Activated CD8-positive, alpha-beta memory T cell treated with anti-CD3 and anti-CD28 coated beads for 4 hours (primary cell): ENCODE measurements at regions not wholly inside any gene's neighbourhood (a gene's known extent, or its start where the extent isn't known, plus 50 kb on each side); places are given as distances from the start of the nearest gene placed in this dataset.
"Not testable (repeated sequence)": the region's sequence is repeated elsewhere in the genome, so short reads cannot be mapped to it uniquely, and the experiment has no call there.

Experiments used
- DNase-seq, 2 donors: peaks; one replicate each; pipeline ENCODE4 v3.0.0-alpha.2; 2020; ENCODE audit warnings: low read depth in 2 of 2

DNA sequence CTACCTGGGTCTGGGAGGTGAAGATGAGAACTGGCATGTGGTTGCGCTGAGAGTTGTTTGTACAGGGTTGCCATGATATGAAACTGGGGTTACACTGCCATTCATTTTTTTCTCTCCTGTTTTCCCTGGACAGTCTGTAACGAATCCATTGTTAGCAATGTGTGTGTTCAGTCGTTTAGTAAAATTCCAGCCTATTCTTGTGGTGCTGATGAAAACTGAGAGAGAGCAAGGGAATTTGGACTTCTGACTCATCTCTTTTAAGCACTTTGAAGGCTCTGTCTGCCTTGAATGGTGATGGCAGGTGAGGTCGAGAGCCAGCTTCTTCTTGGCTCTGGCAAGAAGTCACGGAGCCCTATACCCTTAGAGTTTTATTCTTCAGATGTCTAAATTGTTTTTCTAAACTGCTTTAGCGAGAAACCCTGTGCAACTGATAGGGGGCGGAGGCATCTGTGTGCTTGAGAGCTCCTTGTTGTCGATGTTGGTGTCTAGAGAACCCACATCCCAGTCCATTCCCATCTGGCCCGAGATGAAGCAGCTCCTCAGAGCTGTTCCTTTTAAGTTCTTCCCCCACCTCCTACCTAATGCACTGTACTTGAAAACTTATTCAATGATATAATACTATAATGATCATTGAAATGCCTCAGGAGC is 204.4 kb downstream of the TMX1 start:
- no peak for DNase-seq

DNA sequence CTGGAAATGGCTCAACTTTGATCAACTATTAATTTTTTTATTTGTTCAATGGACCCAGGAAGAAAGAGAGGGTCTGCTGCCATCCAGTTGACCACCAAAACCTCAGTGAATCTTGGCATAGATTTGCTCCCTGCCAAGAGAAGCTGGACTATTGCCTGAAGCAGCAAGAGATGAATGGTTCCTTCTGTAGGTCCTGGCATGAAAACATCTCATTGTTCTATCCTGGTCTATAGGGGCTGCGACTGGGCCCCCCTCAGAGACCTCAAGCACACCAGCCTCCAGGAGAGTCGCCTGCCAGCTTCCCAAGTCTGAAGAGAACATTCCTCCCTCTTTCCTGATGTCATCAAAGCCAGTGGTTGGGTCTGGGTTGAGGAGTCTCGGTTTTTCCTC is 204.9 kb downstream of the TMX1 start:
- DNase-seq, result no peak

DNA sequence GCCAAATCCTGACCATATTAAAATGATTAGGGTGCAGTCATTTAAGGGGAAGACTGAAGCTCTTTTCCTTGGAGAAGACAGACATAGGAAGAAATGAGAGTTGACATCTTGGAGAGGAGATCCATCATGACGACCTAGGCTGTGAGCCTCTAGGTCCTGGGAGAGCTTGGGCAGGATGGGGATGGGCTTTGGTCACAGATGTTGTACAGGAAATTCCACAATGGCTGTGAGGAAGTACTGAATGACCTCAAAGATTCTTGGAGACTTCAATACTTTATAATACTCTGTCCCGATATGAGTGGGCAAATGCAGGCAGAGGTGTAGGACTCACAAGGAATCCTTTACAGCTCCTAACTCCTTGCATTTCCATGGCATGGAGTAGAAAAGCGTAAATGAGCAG is 204.9 kb upstream of the FRMD6 start:
- no peak for DNase-seq

DNA sequence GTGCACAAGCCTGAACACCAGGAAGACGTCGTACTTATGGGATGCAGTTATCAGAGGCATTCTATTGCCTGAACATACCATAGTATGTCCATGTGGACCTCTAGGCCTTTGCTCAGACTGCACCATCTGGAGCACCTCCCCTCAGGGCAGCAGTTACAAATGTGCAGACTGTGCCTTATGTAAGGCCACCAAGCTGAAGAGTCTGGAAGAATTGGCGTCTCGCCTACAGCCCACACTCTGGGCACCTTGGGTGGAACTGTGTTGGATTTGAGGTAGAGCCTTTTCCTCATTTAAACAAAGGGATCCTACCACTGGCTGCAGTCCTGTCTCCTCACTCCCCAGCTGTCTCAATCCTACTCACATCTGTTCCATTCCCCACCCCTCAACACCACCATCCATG is 204.3 kb upstream of the FRMD6 start:
- DNase-seq, result no peak

DNA sequence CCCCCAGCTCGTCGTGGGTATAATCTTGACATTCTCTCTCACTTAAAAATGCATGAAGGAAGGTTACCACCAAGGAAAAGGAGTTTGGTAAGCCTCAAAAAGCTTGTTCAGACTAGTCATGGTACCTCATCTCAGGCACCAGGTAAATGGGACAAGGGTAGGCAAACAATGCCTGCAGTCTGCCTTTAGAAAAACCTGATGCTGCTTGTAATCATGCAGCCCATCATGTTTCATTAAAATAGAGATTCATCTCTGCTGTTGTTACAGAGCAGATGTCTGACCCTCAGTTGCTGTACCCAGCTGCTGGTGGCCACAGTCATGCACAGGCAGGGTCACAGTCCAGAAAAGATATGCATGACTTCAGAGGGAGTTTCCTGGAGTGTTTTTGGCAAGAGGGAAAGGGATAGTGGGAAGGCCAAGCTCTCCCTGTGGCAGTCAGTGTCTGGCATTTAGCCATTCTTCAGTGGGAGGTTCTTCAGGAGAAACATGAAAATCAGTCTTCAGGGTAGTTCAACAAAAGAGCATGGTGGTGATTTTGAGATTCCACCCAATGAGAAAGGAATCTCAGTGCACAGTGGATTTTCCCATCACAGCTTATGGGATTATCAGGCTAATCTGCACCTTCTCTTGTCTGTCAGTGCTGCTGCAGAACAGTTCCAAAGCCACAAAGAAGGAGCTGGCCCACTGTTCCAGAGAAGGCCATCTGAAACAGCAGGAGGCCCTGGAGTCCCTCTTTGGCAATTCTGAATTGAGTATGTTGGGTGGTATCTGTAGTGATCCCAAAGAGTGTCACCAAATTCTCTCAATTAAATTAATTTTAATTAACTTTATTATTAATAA is 202.7 kb upstream of the FRMD6 start:
- no peak for DNase-seq

DNA sequence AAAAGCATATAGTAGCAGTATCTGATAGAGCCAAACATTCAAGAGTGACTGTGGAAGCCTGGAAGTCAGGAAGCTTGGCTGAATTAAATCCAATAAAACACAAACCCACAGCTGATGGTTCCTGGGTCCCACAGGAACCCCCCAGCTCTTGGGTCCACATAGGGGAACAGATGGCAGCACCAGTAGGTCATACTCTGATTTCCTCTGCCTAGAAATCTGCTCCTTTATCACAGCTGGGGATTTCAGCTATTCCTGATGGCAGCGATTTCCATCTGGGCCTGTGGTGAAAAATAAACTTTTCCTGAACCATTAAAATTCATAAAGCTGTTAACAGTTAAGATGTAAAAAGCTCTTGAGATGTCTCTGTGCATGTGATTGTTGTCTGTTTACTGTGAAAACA is 202.0 kb upstream of the FRMD6 start:
- DNase-seq, result no peak

DNA sequence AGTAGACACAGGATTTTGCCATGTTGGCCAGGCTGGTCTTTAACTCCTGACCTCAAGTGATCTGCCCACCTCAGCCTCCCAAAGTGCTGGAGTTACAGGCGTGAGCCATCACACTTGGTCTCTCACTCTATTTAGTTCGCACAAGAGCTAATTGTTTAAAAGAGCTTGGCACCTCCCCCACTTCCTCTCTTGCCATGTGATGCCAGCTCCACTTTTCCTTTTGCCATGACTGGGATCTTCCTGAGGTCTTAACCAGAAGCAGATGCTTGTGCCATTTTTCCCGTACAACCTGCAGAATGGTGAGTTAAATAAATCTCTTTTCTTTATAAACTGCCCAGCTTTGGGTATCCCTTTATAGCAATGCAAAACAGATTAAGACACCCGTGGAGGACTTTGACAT is 200.1 kb upstream of the FRMD6 start:
- no peak for DNase-seq

DNA sequence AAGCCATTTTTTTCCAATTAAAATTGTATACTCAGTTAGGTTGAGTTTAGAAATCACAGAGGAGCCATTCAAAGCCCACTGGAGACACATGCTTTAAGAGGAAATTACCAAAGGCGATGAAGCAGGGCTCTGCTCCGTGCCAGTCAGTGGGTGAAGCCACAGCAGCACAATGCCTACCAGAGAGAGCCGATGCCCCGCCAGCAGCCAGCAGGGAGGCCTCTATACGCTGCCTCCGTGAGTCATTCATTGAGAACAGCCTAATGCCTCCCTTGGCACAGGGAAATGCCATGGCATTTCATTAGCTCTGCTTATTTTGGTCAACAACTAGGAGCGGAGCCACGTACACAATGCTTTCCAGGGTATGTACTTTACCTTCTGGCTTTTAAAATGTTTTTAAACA is 197.8 kb upstream of the FRMD6 start:
- DNase-seq, result no peak

DNA sequence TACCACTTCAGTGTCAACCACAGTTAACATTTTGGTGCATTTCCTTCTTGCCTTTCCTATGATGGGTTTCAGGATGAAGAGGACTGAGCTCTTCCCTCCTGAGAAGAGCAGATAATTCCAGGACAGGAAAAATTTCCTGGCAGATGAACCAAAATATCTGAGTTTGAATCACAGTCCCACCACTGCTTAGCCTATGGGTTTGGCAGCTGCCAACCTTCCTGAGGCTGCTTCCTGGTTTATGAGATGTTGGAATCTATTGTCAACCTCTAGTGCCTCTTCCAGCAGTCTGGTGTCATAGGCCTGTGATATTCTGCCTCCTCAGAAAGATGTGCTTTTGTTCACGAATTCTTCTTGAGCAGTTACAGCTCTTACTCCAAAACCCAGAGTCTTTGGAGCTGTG is 197.4 kb upstream of the FRMD6 start:
- no peak for DNase-seq

DNA sequence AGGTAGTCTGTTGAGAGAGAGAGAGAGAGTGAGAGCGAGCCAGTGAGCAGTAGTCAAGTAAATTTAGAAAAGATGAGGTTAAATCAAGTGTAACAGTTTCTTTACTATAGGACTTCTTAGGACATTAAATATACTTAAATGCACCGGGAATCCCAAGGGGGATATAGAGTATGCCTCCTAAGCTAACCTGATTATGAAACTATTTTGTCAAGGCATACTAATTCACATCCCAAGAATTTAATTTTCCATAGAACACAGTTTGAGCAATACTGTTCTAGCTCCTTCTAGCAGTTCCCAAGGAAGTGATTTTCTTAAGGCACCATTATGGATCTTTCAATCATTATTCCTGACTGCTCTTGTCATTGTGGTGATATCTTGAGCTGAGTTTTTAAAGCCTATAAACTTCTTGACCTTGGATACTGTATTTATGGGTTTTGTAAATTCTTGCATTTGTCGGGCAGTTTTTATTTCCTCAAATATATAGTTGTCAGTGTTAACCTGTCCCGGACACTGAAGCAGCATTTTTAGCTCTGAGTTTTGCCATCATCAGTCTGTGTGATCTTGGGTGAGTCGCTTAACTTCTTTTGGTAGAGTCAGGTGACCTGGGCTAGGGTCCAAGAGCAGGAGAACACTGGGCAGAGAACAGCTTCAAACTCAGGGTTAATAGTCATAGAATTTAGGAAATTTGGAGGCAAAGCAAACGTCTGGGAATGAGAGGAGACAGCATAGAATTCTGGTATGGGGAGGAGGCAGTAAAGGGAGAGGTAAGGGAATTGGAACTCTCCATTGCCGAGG is 196.5 kb upstream of the FRMD6 start:
- no peak for DNase-seq

DNA sequence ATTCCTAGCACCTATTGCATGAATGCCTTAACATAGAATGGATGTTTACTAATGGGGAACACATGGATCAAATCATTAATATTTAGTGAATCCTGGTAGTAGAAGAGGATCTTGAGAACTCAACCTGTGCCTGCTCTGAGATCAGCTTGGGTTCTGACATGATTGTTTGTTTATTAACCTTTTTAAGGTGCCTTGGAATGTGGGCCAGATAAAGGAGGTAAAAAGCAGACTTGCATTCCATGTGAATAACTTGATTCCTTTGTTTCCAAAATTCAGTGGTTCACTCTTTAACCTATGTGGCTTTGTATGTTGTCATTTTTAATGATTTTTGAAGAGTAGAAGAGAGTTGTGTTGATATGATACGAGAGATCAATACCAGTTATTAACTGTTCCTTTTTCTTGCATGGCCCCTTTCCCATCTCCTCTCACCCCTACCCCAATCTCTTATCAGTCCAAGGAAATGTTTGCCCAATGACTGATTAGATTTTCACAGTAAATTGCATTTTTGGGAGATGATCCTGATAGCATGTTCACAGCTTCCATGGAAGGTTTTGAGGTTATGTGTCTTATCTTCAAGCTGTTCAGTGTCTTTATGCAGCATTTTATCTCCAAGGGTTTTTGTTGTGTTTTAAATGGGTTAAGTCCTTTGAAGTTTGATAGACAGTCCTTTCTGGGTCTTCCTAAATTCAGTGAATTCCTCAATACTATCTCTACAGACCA is 193.7 kb upstream of the FRMD6 start:
- no peak for DNase-seq

DNA sequence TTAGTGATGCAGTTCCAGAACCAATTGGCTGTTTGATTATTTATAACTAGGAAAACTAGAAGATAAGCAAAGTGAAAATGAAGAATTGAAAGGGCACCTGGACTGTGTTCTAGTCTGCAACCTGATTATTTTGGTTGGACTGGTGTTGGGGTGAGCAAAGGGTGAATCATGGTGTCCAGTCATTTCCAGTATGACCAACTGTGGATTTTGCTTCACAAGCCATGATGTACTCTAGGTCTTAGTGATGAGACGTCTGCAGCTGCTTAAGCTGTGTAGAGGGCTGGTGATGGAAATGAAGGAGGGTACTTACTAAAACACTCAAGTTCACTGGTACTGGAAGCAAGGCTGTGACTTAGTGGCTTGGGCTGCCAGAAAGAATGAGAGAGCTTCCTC is 193.2 kb upstream of the FRMD6 start:
- DNase-seq, result no peak

DNA sequence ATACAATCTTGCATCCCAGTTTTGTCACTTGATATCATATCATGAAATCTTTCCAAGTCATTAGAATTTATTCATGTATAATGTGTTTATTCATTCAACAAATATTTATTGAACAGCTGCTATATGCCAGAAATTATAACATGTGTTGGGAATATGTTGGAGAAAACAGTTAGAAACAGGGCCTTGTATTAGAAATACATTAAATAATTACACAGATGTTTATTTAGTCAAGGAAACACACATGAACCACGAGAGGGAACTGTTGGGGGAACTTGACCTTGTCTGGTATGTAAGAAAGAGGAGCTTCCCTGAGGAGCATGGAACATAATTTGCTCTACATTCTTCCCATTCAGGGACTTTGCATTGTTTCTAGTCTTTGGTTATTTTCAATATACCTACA is 191.7 kb upstream of the FRMD6 start:
- no peak for DNase-seq

DNA sequence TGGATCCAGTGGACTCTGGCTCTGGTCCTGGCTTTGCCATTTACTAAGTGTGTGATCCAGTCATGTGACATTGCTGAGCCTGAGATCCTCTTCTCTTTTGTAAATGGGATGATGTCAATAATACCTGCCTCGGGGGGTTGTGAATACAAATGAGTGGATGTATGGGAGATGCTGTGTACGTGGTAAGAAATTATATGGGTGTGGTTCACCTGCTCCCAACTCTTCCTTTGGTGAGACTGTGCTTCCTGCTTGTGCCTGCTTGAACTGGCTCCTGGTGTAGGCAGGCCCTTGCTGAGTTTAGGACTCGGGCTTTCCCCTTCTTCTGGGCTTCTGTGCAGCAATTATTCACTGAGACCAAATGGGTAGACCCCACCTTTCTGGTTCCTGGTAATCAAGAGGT is 189.5 kb upstream of the FRMD6 start:
- DNase-seq, result no peak

DNA sequence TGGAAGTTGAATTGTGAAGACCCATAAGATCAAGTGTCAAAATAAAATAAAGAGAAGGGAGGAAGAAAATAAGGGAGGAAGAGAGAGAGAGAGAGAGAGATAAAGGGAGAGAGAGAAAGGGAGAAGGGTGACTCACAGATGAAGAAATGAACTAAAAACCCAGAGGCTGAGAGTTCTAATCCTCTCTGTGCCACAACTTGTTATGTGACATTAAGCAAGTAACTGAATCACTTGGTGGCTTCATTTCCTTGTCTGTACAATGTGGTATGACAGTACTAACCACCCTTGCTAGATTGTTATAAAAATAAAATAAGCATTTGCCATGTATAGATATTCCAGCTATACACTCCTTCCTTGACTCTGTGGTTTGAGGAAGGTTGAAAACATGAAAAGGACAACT is 189.0 kb upstream of the FRMD6 start:
- DNase-seq, result no peak

DNA sequence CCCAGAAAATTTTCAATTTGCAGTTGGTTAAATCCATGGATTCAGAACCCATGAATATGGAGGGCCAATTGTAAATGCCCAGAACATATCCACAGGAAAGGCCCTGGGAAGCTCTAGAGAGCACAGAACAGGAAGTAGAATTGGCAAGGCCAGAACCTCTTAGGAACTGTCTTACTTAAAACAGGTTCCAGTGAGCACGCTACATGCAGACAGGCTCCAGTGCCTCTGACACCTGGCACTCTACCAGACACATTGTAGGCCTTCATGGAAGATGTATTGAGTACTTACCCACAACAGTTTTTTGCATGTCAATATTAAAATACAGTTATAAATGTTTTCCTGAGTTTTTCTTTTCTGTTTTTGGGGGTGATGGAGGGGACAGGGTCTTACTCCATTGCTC is 188.2 kb upstream of the FRMD6 start:
- no peak for DNase-seq

DNA sequence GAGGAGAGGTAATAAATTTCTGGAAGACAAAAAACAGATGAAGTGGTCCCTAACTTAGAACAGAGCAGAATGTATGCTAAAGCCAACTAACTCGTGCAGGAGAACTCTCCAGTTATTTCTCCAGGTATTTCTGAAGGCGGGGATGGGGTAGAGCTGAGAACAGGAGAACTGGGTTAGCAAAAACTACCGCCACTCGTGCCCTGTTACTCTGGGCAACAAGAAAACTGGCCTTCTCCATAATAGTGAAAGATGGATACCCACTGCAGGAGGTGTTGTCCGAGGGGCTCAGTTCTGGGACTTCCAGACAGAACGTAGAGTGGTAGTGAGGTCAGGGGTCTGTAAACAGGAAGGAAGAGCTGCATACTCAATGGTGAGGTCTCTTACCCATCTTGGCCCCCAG is 187.3 kb upstream of the FRMD6 start:
- no peak for DNase-seq

DNA sequence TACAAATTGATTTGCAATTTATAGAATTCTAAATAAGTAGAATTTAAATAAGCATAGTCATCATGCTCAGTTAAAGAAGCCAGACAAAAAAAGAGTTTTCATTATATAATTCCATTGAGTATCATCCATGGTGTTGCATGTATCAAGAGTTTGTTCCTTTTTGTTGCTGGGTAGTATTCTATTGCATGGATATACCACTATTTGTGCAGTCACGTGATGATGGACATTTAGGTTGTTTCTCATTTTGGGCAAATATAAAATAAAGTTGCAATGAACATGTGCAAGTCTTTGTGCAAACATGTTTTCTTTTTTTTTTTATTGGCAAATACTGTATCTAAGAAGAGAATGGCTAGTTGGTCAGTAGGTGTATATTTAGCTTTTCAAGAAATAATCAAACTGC is 186.2 kb upstream of the FRMD6 start:
- DNase-seq, result no peak

DNA sequence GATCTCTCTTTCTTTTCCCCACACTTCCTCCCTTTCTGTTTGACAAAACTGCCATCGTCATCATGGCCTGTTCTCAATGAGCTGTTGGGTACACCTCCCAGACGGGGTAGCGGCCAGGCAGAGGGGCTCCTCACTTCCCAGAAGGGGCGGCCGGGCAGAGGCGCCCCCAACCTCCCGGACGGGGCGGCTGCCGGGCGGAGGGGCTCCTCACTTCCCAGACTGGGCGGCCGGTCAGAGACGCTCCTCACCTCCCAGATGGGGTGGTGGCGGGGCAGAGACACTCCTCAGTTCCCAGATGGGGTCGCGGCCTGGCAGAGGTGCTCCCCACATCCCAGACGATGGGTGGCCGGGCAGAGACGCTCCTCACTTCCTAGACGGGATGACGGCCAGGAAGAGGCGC is 184.3 kb upstream of the FRMD6 start:
- not testable (repeated sequence) for DNase-seq

DNA sequence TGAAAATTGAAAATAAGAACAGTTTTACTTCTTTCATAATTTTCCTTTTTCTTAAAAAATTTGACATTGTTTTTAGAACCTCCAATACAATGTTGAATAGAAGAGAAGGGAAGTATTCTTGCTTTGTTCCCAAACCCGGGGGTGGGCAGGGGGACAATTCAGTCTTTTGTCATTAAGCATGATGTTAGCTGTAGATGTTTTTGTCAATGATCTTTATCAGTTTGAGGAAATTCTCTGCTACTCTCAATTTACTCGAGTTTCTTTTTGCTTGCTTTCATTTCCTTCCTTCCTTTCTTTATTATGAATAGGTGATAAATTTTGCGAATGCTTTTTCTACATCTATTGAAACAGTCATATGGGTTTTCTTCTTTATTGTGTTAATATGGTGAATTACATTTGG is 183.2 kb upstream of the FRMD6 start:
- DNase-seq, result no peak

DNA sequence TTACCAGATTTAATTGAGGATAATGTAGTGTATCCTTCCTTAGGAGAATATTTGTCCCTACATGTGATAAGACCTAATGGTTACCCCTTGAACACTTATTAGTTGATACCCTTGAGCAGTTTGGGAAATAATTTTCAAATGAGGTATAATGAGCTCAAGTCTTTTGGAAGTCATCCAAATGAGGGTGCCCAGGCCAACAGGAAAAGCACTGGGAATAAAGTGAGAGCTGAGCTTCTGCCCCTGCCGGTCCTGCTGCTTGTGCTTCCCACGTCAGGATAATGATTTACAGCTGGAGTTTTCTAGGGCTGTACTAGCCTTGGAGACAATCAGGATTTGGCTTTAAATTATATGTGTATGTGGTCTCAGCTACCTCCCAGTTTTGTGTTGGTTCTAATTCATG is 178.8 kb upstream of the FRMD6 start:
- no peak for DNase-seq

DNA sequence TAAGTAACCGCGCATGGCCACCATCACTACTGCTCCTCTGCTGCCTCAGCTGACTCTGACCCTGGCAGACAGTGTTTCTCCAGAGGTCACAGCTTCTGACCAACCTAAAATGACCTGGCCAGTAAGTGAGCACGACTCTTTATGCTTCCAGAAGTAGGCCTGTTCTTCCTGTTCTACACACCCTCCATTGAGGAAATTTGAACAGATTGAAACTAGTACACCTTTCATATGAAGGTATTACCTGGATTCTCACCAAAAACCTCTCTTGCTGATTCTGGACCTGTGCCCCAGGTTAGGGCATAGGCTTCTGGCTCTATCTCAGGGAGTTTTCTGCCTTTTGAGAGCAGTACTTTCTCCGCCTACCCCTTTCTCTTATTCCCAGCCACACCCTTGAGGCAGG is 178.4 kb upstream of the FRMD6 start:
- no peak for DNase-seq
